Lower lobe of right lung (tissue), 2 donors: ENCODE measurements at regions not wholly inside any gene's neighbourhood (a gene's known extent, or its start where the extent isn't known, plus 50 kb on each side); places are given as distances from the start of the nearest gene placed in this dataset.
A peak's percentile ranks its signal among the peaks of the same experiment; 100 is the strongest.

ENCODE experiments used
- ATAC-seq, 2 donors: fragments of 200-7000 bp; cut with Tn5 transposase; one replicate each; pipeline ENCODE4 v1.9.1; 2020 to 2022; ENCODE audit warnings: mild to moderate bottlenecking in 2 of 2, moderate library complexity in 2 of 2
- DNase-seq: peaks from one replicate; pipeline ENCODE4 v3.0.0-alpha.2; 2020
- H3K27ac ChIP-seq: fragments of 200-600 bp; one replicate; pipeline ENCODE4 v1.8.0; 2022
- H3K27me3 ChIP-seq: fragments of 200-600 bp; one replicate; pipeline ENCODE4 v1.8.0; 2022; ENCODE audit warnings: low read depth
- H3K36me3 ChIP-seq: fragments of 200-600 bp; one replicate; pipeline ENCODE4 v1.8.0; 2022; ENCODE audit warnings: mild to moderate bottlenecking
- H3K4me1 ChIP-seq: fragments of 200-600 bp; one replicate; pipeline ENCODE4 v1.8.0; 2022
- H3K4me3 ChIP-seq: fragments of 200-600 bp; one replicate; pipeline ENCODE4 v1.8.0; 2022; ENCODE audit warnings: mild to moderate bottlenecking
- H3K9me3 ChIP-seq: fragments of 200-600 bp; one replicate; pipeline ENCODE4 v1.8.0; 2022
- intact Hi-C: fragments of 100-400 bp; cut with DNase I; formaldehyde crosslinking; loops from one replicate; pipeline ENCODE4 v1.11.0; 2022
- TF ChIP-seq, protein P1 (sequence below): fragments of 200-600 bp; IDR thresholded peaks from one replicate; pipeline ENCODE4 v1.8.0; 2022; ENCODE audit warnings: antibody characterized with exemption, mild to moderate bottlenecking
- donor health status: DM: no; HTN: yes; CAD: no; lungs with severe emphysema.

DNA sequence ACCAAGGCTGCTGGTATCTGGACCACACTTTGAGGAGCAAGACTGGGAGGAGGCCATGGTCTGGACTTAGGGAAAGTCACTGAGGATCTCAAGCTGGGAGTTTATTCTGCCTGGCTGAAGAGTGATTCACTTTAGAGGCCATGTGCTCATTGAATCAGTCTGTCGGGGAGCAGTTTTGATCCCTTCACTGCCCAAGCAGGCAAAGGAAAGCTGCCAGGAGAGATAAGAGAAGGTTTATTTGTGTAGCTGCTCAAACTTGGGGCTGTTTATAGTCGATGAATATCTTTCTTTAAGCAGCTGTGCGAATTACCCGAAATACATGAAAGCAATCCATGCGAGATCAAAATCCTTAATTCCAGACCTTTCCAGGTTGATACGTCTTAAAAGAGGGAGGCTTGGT, 544.4 kb upstream of the EEF2KMT start:
- no peaks in the 10 kb centered on the region for H3K36me3 ChIP-seq
- TF ChIP-seq, protein P1, sequence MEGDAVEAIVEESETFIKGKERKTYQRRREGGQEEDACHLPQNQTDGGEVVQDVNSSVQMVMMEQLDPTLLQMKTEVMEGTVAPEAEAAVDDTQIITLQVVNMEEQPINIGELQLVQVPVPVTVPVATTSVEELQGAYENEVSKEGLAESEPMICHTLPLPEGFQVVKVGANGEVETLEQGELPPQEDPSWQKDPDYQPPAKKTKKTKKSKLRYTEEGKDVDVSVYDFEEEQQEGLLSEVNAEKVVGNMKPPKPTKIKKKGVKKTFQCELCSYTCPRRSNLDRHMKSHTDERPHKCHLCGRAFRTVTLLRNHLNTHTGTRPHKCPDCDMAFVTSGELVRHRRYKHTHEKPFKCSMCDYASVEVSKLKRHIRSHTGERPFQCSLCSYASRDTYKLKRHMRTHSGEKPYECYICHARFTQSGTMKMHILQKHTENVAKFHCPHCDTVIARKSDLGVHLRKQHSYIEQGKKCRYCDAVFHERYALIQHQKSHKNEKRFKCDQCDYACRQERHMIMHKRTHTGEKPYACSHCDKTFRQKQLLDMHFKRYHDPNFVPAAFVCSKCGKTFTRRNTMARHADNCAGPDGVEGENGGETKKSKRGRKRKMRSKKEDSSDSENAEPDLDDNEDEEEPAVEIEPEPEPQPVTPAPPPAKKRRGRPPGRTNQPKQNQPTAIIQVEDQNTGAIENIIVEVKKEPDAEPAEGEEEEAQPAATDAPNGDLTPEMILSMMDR, result no peak
- no peaks in the 10 kb centered on the region for H3K4me1 ChIP-seq
- H3K9me3 ChIP-seq, result no peaks in the 10 kb centered on the region
- ATAC-seq, result no peak
- intact Hi-C loops, result no loop called here
- H3K27me3 ChIP-seq, result no peaks in the 10 kb centered on the region
- no peak for DNase-seq
- no peak overlapping the region for H3K4me3 ChIP-seq
- no peak overlapping the region for H3K27ac ChIP-seq

DNA sequence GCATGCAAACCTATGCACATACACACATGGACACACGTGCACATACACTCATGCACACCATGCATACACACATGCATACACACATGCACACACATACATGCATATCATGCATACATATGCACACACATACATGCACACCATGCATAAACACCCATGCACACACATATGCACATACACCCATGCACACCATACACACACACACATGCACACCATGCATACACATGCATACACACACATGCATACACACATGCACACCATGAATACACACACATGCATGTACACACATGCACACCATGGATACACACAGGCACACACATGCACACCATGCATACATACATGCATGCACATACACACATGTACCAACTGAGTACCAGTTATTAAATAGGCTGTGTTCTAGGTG, 543.3 kb upstream of the EEF2KMT start:
- ATAC-seq, result peak in 1 of 2 donors; percentile 21
- intact Hi-C loops, result no loop called here
- no peak for DNase-seq

DNA sequence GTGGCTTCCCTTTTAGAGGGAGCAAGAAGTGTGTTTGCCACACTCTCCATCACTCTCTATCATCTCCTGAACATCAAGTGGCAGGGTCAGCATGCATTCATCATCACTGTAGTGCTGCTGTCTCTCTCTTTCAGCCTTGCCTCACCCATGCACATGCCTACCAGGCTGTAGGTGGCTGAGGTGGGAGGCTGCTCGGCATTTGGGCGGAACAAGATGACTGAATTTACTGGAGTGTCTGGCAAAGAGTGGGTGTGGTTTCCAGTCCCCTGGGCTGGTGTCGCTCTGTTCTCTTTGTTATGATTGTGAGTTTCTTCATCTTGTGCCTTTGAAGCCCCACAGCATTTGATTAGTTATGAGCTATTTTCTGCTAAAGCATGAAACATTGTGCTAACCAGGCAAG, 541.9 kb upstream of the EEF2KMT start:
- Histone ChIP-seq H3K4me1 (no peaks in the 10 kb centered on the region), H3K27me3 (no peaks in the 10 kb centered on the region), H3K9me3 (no peaks in the 10 kb centered on the region), H3K4me3 (no peak overlapping the region), H3K27ac (no peak overlapping the region), H3K36me3 (no peaks in the 10 kb centered on the region)
- intact Hi-C loops, result no loop called here
- TF ChIP-seq, protein P1, result no peak
- ATAC-seq, result no peak
- no peak for DNase-seq

More for the DNA sequence above, 543.3 kb upstream of the EEF2KMT start:
- H3K36me3 ChIP-seq, result no peaks in the 10 kb centered on the region
- TF ChIP-seq, protein P1, result no peak
- no peaks in the 10 kb centered on the region for H3K27me3 ChIP-seq
- no peaks in the 10 kb centered on the region for H3K9me3 ChIP-seq
- H3K4me1 ChIP-seq, result no peaks in the 10 kb centered on the region
- no peak overlapping the region for H3K4me3 ChIP-seq
- H3K27ac ChIP-seq, result no peak overlapping the region

DNA sequence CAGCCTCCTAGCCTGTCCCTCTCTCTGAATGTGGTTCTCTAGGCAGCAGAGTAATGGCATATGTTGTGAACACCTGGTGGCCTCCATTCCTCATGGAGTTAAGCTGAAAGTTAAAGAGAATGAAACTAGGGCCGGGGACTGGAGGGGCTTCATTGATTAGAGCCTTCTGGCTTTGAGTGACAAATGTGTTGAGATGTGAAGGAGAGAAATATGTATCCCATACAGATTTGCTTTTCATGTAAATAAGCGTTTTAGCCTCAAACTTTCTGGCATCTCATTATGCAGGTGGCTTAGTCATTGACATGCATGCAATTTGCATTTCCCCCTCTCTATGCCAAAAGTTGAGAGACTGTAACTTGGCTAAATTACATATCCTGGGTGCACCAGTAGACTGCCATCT, 537.7 kb upstream of the EEF2KMT start:
- intact Hi-C loops, result no loop called here
- no peak overlapping the region for H3K4me3 ChIP-seq
- no peaks in the 10 kb centered on the region for H3K36me3 ChIP-seq
- TF ChIP-seq, protein P1, result no peak
- peaks cover 8% of the 10 kb centered on the region for H3K27me3 ChIP-seq
- no peak overlapping the region for H3K27ac ChIP-seq
- H3K9me3 ChIP-seq, result no peaks in the 10 kb centered on the region
- DNase-seq (no peak), ATAC-seq (no peak)
- no peaks in the 10 kb centered on the region for H3K4me1 ChIP-seq

DNA sequence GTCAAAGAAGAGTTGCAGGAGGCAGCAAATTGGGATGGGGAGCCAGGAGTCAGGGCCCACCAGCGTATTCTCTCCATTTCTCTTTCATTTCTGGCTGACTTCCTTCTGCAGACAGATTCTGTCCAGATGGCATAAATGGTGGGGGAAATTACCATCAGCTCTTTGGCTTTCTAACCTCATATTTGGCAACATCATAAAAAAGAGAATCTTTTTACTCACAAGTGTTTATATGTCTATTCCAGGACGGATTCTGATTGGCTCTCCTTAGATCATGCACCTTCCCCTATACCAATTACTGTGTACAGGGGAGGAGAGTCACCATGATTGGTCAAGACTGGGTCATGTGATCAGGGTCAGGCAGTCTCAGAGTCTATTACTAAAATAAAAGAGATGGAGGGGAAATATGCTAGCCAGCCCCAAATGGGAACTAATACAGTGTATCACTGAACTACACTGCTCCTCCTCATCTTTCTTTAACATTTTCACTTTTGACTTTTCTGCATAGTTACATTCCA, 537.1 kb upstream of the EEF2KMT start:
- H3K36me3 ChIP-seq, result no peaks in the 10 kb centered on the region
- H3K4me1 ChIP-seq, result no peaks in the 10 kb centered on the region
- H3K27ac ChIP-seq, result no peak overlapping the region
- intact Hi-C loops, result no loop called here
- H3K9me3 ChIP-seq, result no peaks in the 10 kb centered on the region
- no peak overlapping the region for H3K4me3 ChIP-seq
- ATAC-seq (no peak), DNase-seq (no peak)
- peaks cover 8% of the 10 kb centered on the region for H3K27me3 ChIP-seq
- TF ChIP-seq, protein P1, result no peak
